ENCODE measurements at regions not wholly inside any gene's neighbourhood (a gene's known extent, or its start where the extent isn't known, plus 50 kb on each side); places are given as distances from the start of the nearest gene placed in this dataset. TPM values are rescaled to one million over a fixed set of nuclear protein-coding genes. Genes with fewer than 3 reads are reported as not detected.

DNA sequence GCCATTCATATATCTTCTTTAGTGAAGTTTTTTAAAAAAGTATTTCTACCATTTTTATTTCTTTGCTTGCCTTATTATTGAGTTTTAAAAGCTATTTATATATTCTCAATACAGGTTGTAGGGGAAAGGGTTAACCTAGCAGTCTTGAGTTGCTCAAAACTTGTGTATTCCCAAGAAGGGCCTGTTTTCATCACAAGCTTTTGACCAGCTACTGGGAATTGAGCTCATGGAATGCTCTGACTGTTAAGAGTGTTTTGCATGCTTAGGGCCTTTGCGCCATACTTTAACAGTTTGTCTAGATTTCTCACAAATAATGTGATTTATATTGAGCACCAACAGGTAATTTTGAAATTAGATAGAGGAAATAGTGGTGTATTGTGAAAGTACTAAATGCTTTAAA lies 72.0 kb upstream of the CALCR start:
- Mint-ChIP-seq H3K36me3 (ENCODE audit: low read depth) (no peaks in the 10 kb centered on the region), H3K9me3 (no peaks in the 10 kb centered on the region), H3K27me3 (no peaks in the 10 kb centered on the region), H3K4me1 (ENCODE audit: low read depth) (no peaks in the 10 kb centered on the region), H3K4me3 (no peak overlapping the region), H3K27ac (no peak overlapping the region)
- TF ChIP-seq, protein P1, sequence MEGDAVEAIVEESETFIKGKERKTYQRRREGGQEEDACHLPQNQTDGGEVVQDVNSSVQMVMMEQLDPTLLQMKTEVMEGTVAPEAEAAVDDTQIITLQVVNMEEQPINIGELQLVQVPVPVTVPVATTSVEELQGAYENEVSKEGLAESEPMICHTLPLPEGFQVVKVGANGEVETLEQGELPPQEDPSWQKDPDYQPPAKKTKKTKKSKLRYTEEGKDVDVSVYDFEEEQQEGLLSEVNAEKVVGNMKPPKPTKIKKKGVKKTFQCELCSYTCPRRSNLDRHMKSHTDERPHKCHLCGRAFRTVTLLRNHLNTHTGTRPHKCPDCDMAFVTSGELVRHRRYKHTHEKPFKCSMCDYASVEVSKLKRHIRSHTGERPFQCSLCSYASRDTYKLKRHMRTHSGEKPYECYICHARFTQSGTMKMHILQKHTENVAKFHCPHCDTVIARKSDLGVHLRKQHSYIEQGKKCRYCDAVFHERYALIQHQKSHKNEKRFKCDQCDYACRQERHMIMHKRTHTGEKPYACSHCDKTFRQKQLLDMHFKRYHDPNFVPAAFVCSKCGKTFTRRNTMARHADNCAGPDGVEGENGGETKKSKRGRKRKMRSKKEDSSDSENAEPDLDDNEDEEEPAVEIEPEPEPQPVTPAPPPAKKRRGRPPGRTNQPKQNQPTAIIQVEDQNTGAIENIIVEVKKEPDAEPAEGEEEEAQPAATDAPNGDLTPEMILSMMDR (IDR thresholded peaks at IDR 0.05) = no peak
- ChIA-PET POLR2A (no interaction called here), CTCF (no interaction called here)
- intact Hi-C loops (cut with micrococcal nuclease) = no loop called here
- no peak for DNase-seq
- ATAC-seq = no peak

DNA sequence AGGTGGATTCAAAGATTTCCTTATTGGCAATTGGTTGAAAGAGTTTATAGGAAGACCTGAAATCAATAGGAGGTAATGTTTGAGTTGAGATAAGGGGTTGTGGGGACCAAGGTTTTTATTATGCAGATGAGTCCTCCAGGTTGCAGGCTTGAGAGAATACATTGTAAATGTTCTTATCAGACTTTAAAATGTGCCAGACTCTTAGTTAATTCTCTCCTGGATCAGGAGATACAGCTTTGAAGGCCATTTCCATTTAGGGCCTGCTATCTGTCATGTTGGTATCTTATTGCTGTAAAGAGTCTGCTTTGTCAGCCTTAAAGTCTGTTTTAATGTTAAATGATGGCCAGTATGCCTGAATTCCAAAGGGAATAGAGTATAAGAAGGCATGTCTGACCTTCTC lies 61.8 kb upstream of the CALCR start:
- ATAC-seq = no peak

DNA sequence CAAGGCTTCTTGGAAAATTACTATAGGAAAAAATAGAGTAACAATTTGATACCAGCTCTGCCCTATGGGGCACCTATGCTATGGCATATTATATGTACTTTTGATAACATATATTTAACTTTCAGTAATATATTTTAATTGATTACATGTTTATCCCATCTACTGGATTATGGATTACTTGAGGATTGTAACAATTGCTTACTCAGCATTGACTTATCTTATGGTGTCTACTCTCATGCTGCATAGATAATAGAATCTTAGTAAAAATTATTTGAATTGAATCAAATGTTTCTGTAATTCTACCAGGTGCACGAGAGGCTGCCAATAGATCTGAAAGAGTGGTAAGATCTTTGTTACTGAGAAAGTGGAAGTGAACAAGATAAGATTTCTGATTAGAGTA lies 57.8 kb upstream of the CALCR start:
- TF ChIP-seq, protein P1 (IDR thresholded peaks at IDR 0.05) = no peak
- ChIA-PET POLR2A (interaction anchor here (0.7 kb wide), 1 partner anchor 17 kb away, joined by 3 read pairs; no protein-coding TSS in a partner anchor), CTCF (no interaction called here)
- Mint-ChIP-seq H3K27ac (no peak overlapping the region), H3K27me3 (peaks cover 3% of the 10 kb centered on the region), H3K9me3 (no peaks in the 10 kb centered on the region), H3K4me1 (ENCODE audit: low read depth) (no peaks in the 10 kb centered on the region), H3K4me3 (no peak overlapping the region), H3K36me3 (ENCODE audit: low read depth) (no peaks in the 10 kb centered on the region)
- ATAC-seq (no peak), DNase-seq (no peak)
- intact Hi-C loops (cut with micrococcal nuclease) = no loop called here

More for the DNA sequence above, 61.8 kb upstream of the CALCR start:
- H3K27ac Mint-ChIP-seq = no peak overlapping the region
- peaks cover 3% of the 10 kb centered on the region for H3K27me3 Mint-ChIP-seq
- no peaks in the 10 kb centered on the region for H3K4me1 Mint-ChIP-seq (ENCODE audit: low read depth)
- TF ChIP-seq, protein P1 (IDR thresholded peaks at IDR 0.05) = no peak
- no peak overlapping the region for H3K4me3 Mint-ChIP-seq
- H3K9me3 Mint-ChIP-seq = no peaks in the 10 kb centered on the region
- POLR2A ChIA-PET = no interaction called here
- no peaks in the 10 kb centered on the region for H3K36me3 Mint-ChIP-seq (ENCODE audit: low read depth)
- no peak for DNase-seq
- CTCF ChIA-PET = no interaction called here
- intact Hi-C loops (cut with micrococcal nuclease) = no loop called here

DNA sequence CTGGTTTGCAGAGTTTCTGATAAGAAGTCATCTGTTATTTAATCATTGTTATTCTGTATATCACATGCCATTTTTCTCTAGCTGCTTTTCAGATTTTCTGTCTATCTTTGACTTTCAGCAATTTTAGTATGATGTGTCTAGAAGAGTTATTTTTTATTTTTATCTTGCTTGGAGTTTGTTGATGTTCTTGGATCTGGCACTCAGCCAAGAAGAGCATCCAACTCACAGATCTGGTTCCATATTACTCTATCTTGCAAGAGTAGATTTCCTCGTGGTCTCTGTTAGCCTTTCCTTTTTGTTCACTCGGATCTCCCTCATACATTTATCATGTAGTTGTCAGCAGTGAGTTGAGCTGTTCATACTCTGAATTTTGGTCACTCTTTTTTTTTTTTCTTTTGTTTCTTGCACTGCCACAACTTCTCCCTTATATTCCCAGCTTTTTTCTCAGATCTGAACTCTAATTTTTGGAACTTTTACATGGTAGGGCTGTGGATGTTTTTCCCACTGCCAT lies 54.8 kb upstream of the CALCR start:
- POLR2A ChIA-PET = no interaction called here
- H3K36me3 Mint-ChIP-seq (ENCODE audit: low read depth) = no peaks in the 10 kb centered on the region
- intact Hi-C loops (cut with micrococcal nuclease) = no loop called here
- no peak for DNase-seq
- no peak overlapping the region for H3K4me3 Mint-ChIP-seq
- H3K27me3 Mint-ChIP-seq = no peaks in the 10 kb centered on the region
- TF ChIP-seq, protein P1 (IDR thresholded peaks at IDR 0.05) = no peak
- CTCF ChIA-PET = no interaction called here
- H3K27ac Mint-ChIP-seq = no peak overlapping the region
- ATAC-seq = no peak
- H3K9me3 Mint-ChIP-seq = peaks cover 2% of the 10 kb centered on the region
- no peaks in the 10 kb centered on the region for H3K4me1 Mint-ChIP-seq (ENCODE audit: low read depth)

DNA sequence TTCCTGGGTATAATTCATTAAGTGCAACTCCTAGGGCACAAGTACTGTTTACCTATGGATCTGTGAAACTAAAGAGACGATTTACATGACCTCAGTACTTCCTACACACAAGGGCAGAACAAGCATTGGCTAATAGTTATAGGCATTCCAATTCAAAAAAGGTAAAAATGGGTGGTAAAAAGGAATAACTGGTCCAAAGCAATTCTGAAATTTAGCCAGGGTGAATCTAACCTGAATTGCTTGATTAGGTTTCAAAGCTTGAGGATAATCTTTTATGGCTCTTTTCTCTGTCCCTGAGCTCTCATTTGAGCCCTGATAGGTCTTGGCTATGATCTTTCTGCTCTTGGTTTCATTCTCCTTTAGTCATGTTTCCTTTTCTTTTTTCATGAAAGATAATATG lies 52.3 kb upstream of the CALCR start:
- ChIA-PET POLR2A (no interaction called here), CTCF (no interaction called here)
- Mint-ChIP-seq H3K4me3 (no peak overlapping the region), H3K36me3 (ENCODE audit: low read depth) (no peaks in the 10 kb centered on the region), H3K9me3 (peaks cover 2% of the 10 kb centered on the region), H3K4me1 (ENCODE audit: low read depth) (no peaks in the 10 kb centered on the region), H3K27me3 (no peaks in the 10 kb centered on the region), H3K27ac (no peak overlapping the region)
- TF ChIP-seq, protein P1 (IDR thresholded peaks at IDR 0.05) = no peak
- intact Hi-C loops (cut with micrococcal nuclease) = no loop called here
- DNase-seq (no peak), ATAC-seq (no peak)

Small RNAs in the stretch of these regions (microRNA-seq; reads per million reads assigned to microRNA genes)
- not detected for gene MIR4652 (ENCODE audit: borderline microRNAs expressed, borderline replicate concordance)
